Testis (tissue), 2 donors: ENCODE measurements at regions not wholly inside any gene's neighbourhood (a gene's known extent, or its start where the extent isn't known, plus 50 kb on each side); places are given as distances from the start of the nearest gene placed in this dataset.

ENCODE experiments used
- DNase-seq: peaks from one replicate; pipeline ENCODE4 v3.0.0-alpha.2; 2019
- H3K27ac ChIP-seq, 2 donors: fragments of 200-600 bp; sonication (generic); one replicate each; pipeline ENCODE4 v1.5.1; 2019
- H3K27me3 ChIP-seq: fragments of 200-600 bp; sonication (generic); one replicate; pipeline ENCODE4 v1.5.1; 2019
- H3K36me3 ChIP-seq: fragments of 200-600 bp; sonication (generic); one replicate; pipeline ENCODE4 v1.5.1; 2017; ENCODE audit warnings: low read depth; ENCODE audit errors: missing control alignments
- H3K4me1 ChIP-seq: fragments of 200-600 bp; sonication (generic); one replicate; pipeline ENCODE4 v1.5.1; 2019
- H3K4me3 ChIP-seq, 2 donors: fragments of 200-600 bp; sonication (generic); one replicate each; pipeline ENCODE4 v1.5.1; 2017 to 2019
- H3K9me3 ChIP-seq: fragments of 200-600 bp; sonication (generic); one replicate; pipeline ENCODE4 v1.5.1; 2017
- POLR2A ChIP-seq: fragments of 450-650 bp; IDR thresholded peaks from one replicate; pipeline ENCODE4 v1.6.1; 2017; ENCODE audit warnings: antibody characterized with exemption, mild to moderate bottlenecking, moderate library complexity
- WGBS, 2 donors: methylation state at CpG; one replicate each; pipeline ENCODE4 v1.1.5; 2018; 5-methylcytosine and 5-hydroxymethylcytosine counted together
- intact Hi-C: fragments of 100-400 bp; cut with DNase I; formaldehyde crosslinking; loops from one replicate; pipeline ENCODE4 v1.15.1; 2023; ENCODE audit warnings: low total_unique reads
- TF ChIP-seq, protein P1 (sequence below), 3 experiments: fragments of 450-650 bp in 2 of 3; fragments of 200-600 bp in 1 of 3; sonication (generic) in 1 of 3; IDR thresholded peaks; one replicate each; pipeline ENCODE4 v1.5.1; 2016 to 2019; ENCODE audit warnings: antibody characterized with exemption in 3 of 3, mild to moderate bottlenecking in 2 of 3, moderate library complexity in 1 of 3

DNA sequence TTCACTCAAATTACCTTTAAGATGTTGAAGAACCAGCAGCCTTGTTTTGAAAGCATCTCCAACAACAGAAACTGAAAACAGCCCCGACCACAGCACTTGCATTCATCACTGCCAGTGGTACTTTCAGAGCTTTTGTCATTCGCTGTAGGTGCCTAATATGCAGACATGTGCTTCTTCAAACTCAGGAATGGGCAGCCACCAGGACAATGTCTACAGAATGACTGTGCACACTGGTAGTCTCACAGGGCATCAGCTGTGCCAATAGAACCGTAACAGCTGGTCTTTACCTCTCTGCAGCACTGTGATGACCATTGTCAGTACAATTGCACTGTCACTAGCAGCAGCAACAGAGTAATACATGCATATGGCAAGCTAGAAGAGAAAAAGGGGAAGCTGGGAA is 1149.7 kb downstream of the STPG2 start:
- 80 to 92% methylated on average over 3 of the region's 3 CpGs for WGBS, 2 donors
- H3K4me3 ChIP-seq: no peak overlapping the region
- TF ChIP-seq, protein P1, sequence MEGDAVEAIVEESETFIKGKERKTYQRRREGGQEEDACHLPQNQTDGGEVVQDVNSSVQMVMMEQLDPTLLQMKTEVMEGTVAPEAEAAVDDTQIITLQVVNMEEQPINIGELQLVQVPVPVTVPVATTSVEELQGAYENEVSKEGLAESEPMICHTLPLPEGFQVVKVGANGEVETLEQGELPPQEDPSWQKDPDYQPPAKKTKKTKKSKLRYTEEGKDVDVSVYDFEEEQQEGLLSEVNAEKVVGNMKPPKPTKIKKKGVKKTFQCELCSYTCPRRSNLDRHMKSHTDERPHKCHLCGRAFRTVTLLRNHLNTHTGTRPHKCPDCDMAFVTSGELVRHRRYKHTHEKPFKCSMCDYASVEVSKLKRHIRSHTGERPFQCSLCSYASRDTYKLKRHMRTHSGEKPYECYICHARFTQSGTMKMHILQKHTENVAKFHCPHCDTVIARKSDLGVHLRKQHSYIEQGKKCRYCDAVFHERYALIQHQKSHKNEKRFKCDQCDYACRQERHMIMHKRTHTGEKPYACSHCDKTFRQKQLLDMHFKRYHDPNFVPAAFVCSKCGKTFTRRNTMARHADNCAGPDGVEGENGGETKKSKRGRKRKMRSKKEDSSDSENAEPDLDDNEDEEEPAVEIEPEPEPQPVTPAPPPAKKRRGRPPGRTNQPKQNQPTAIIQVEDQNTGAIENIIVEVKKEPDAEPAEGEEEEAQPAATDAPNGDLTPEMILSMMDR (IDR thresholded peaks at IDR 0.05): no peak
- no peaks in the 10 kb centered on the region for H3K4me1 ChIP-seq
- H3K27ac ChIP-seq: no peak overlapping the region
- no peaks in the 10 kb centered on the region for H3K27me3 ChIP-seq
- intact Hi-C loops: no loop called here
- no peaks in the 10 kb centered on the region for H3K36me3 ChIP-seq
- no peaks in the 10 kb centered on the region for H3K9me3 ChIP-seq
- DNase-seq: no peak

- Histone ChIP-seq H3K4me3 (no peak overlapping the region), H3K36me3 (no peaks in the 10 kb centered on the region), H3K9me3 (no peaks in the 10 kb centered on the region), H3K27ac (no peak overlapping the region), H3K27me3 (no peaks in the 10 kb centered on the region), H3K4me1 (no peaks in the 10 kb centered on the region)
- intact Hi-C loops: no loop called here
- TF ChIP-seq POLR2A: no peak
- TF ChIP-seq, protein P1 (IDR thresholded peaks at IDR 0.05): no peak
- no peak for DNase-seq
These were observed 1139.6 kb downstream of the STPG2 start for GRCh38 chr4:97003715-97004114.

DNA sequence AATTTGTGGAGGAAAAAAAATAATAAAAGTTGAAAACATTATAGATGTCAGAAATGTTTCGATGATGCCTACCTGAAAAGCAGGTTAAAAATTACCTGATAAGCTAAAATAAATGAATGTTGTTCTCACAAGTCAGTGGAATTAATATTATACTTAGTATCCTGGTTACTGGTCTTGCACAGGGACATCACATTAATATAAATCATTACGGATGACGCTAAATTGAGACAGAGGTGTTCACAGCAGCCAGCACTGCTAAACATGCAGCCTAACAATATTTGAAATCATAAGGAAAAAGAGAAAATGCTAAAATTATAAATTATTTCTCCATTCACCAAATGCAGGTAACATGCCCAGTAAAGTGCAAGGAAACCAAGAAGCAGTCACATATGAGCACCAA is 1130.0 kb downstream of the STPG2 start:
- H3K4me1 ChIP-seq: no peaks in the 10 kb centered on the region
- H3K36me3 ChIP-seq: no peaks in the 10 kb centered on the region
- no peak for TF ChIP-seq POLR2A
- TF ChIP-seq, protein P1 (IDR thresholded peaks at IDR 0.05): no peak
- 88 to 97% methylated on average over 3 of the region's 3 CpGs for whole genome bisulfite sequencing, 2 donors
- no peaks in the 10 kb centered on the region for H3K9me3 ChIP-seq
- no peaks in the 10 kb centered on the region for H3K27me3 ChIP-seq
- H3K27ac ChIP-seq: no peak overlapping the region
- intact Hi-C loops: no loop called here
- DNase-seq: no peak
- no peak overlapping the region for H3K4me3 ChIP-seq

DNA sequence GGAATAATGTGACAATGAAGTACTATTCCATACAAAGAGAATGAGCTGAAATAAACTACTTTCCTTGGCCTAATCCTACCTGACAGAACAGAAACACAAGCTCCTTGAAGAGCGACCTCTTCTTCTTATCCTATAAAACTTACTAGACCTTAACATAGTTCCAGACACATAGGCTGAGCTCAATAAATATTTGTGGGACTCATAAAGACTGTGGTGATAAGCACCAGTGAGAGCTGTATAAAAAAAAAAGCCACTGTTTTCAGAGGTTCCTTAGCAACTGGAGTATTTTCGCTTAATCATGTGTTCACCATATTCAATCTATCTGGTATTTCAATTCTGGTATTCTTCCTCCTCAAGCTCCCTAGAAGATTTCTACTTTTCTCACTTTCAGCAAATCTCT is 1129.6 kb downstream of the STPG2 start:
- intact Hi-C loops: no loop called here
- Histone ChIP-seq H3K4me1 (no peaks in the 10 kb centered on the region), H3K27ac (no peak overlapping the region), H3K4me3 (no peak overlapping the region), H3K27me3 (no peaks in the 10 kb centered on the region), H3K36me3 (no peaks in the 10 kb centered on the region), H3K9me3 (no peaks in the 10 kb centered on the region)
- no peak for DNase-seq
- WGBS, 2 donors: 85 to 92% methylated on average over 2 of the region's 2 CpGs
- TF ChIP-seq, protein P1 (IDR thresholded peaks at IDR 0.05): no peak
- no peak for TF ChIP-seq POLR2A

GRCh38 chr4:97015301-97015700 is 1128.0 kb downstream of the STPG2 start:
- Histone ChIP-seq H3K4me3 (no peak overlapping the region), H3K27me3 (no peaks in the 10 kb centered on the region), H3K36me3 (no peaks in the 10 kb centered on the region), H3K4me1 (no peaks in the 10 kb centered on the region), H3K27ac (no peak overlapping the region), H3K9me3 (no peaks in the 10 kb centered on the region)
- intact Hi-C loops: no loop called here
- no peak for DNase-seq
- TF ChIP-seq, protein P1 (IDR thresholded peaks at IDR 0.05): no peak
- TF ChIP-seq POLR2A: no peak
- 66 to 76% methylated on average over 1 of the region's 1 CpG for WGBS, 2 donors
